GM19324 (cell line): ENCODE measurements at regions not wholly inside any gene's neighbourhood (a gene's known extent, or its start where the extent isn't known, plus 50 kb on each side); places are given as distances from the start of the nearest gene placed in this dataset.
"Not testable (repeated sequence)": the region's sequence is repeated elsewhere in the genome, so short reads cannot be mapped to it uniquely, and the experiment has no call there.

ENCODE experiments used
- ATAC-seq: cut with Tn5 transposase; IDR thresholded peaks from one replicate; pipeline ENCODE4 v1.9.1; 2021; ENCODE audit warnings: mild to moderate bottlenecking, moderate library complexity; ENCODE audit not compliant: unreplicated experiment, low FRiP score

DNA sequence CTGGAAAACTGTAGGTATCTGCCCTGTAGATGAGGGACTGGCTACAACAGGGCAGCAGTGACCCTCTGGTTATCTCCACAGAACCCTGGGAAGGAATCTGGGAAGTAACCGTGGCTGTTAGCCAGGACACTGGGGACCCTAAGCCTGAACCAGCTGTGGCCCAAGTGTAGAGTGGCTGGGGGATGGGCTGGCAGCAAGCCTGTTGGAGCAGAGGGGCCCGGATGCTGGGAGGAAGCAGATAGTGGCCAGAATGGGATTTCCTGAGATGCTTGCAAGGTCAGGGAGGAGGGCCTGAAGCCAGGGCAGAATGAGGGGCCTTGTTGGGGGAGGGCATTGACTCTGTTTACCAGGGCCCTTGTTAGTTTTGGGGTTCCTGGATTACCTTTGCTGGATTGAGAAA, 161.0 kb upstream of the EOLA2 start:
- ATAC-seq: no peak

DNA sequence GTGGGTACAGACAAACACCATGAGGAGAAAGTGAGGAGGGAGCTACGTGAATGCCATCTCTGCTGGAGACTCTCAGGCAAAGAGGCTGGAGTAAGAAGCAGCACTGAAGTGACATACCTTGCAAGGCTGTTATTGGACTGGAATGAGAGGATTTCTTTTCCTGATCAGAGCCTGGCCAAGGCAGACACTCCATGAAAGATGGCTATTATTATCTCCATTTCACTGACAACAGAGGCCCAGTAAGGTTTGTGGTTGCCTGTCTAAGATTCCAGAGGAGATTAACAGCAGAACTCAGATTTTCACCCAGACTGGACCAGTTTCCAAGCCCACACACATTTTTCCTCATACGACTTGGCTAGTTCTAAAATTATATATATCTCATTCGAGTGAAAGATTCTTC, 162.0 kb upstream of the EOLA2 start:
- ATAC-seq: no peak

- no peak for ATAC-seq
These were observed 180.2 kb upstream of the EOLA2 start for GRCh38 chrX:150118476-150118875.

DNA sequence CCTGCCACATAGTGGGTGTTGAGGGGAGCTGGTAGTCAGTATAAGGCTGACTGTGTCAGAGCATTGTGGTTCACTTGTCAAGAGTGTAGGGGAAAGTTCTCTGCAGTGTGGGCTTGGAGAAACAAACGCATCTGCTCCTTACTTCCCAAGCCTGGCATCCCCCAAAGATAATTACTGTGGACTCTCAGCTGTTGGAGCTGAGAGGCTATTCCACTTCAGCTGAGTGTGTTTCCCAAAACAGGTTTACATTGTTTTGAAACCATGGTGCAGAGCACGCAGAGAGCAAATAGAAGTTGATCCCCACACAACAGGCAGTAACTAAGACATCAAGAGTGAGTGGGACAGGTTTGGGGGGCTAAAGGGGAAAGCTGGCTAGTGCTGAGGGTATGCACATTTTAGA, 181.0 kb upstream of the EOLA2 start:
- no peak for ATAC-seq

DNA sequence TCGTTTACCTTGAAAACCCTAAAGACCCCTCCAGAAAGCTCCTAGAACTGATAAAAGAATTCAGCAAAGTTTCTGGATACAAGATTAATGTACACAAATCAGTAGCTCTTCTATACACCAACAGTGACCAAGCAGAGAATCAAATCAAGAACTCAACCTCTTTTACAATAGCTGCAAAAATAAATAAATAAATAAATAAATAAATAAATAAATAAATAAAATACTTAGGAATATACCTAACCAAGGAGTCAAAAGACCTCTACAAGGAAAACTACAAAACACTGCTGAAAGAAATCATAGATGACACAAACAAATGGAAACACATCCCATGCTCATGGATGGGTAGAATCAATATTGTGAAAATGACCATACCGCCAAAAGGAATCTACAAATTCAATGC, 186.8 kb upstream of the EOLA2 start:
- not testable (repeated sequence) for ATAC-seq

GRCh38 chrX:150127216-150127615, 188.9 kb upstream of the EOLA2 start:
- no peak for ATAC-seq

- ATAC-seq: no peak
These were observed 205.6 kb upstream of the EOLA2 start for GRCh38 chrX:150143721-150144440.

DNA sequence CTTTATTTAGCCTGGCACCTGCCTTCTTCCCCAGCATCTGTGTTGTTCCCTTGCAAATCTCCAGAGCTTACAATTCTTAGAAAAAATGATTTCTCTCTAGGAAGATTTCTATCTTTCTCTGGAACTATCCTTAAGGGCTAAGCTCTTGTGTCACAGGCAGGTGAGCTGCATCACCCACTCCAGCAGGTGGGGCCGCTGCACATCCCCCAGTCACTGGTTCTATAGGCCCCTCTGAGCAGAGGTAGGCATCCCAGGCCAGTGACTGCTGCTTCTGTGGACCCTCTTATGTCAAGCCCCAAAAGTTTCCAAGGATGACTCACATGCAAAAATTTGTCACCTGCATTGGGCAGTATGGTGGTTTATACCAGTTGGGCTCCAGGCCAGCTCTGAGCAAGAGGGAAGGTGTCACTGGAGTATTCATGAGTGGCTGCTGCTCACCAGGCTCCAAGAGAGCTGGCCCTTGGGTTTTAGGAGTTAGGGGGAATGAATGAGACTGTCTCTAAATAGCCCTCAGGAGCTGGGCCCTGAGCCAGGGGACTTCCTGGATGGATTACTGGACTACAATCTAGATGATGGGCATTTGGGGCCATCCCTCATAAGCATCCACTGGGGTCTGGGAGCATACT, 208.1 kb upstream of the EOLA2 start:
- no peak for ATAC-seq

- no peak for ATAC-seq
These were observed 210.7 kb upstream of the EOLA2 start for GRCh38 chrX:150148749-150149672.

GRCh38 chrX:150150076-150150779, 211.9 kb upstream of the EOLA2 start:
- ATAC-seq: no peak

DNA sequence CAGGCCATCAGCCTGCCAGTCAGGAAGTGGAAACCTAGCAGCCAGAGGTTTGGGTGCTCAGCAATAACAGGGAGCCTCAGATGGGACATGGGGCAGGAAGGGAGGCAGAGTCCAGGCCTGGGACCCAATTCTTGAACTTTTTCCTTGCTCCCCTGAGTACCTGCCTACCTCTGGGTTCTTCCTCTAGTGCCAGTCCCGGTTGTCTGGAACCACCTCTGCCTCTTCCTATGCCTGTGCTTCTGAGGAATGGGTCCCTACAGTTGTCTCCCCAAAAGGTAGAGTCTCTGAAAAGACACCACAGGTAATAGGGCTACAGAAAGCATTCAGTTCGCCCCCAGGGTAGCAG, 212.4 kb upstream of the MAMLD1 start:
- no peak for ATAC-seq

DNA sequence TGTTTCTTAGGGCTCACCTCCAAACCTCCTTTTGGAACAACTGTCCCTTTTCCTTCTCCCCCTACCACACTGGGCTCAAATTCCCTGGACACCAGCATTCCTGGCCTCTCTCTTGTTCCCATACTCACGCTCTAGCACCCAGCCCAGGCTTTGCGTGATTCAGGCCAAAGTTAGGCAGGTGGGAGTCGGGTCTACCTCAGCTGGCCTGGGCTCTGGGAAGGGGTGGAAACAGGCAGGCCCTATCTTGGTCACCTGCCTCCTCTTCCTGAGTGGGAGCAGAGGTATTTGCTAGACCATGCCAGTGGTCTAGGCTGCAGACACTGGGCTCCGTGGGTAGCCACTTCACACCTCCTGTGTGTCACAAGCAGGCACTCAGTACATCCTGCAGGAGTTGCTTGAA, 211.1 kb upstream of the MAMLD1 start:
- ATAC-seq: no peak

DNA sequence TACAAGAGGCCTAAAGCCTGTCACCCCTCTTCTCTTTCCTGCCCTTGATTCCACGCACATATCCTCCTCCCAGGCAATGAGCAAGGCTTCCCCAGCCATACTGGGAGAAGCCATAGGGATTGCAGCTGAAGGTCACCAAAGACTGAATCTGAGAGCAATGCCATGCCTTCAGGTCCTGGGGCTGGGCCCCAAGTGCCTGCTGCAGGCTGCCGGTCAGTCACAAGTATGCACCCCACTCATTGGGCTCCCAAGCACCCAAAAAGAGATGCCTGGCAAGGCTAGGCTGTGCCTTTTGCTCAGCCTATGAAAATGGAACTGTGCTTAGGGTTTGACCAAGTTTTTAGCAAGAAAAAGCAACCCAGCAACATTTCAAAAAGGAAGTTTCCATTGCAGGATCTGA, 210.6 kb upstream of the MAMLD1 start:
- ATAC-seq: no peak

DNA sequence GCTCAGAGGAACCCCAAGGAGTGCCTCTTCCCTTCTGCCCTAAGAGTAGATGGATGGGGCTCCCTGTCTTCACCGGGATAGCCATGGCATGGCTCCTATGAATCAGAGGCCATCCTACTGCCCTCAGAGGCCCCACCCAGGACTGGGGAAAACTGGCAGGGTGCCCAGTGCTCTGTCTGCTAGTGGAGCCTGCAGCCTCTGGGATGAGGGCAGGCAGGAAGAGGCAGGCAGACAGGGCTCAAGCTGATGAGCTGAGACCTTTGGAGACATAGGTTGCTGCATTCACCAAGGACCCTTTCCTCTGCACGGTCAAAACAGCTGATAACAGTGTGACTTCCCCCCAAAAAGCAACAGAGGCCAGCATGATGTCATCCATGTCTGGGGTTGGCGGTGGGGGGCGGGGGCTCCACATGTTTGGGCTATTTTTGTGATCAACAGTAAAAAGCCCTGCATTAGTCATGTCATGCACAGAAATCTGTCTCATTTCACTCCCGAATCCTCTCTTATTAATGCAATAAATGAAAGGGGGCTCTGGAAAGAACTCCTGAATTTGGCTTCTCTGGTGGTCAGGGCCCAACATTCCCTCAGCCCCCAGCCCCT, 207.6 kb upstream of the MAMLD1 start:
- no peak for ATAC-seq

- no peak for ATAC-seq
These were observed 206.5 kb upstream of the MAMLD1 start for GRCh38 chrX:150156615-150157014.

DNA sequence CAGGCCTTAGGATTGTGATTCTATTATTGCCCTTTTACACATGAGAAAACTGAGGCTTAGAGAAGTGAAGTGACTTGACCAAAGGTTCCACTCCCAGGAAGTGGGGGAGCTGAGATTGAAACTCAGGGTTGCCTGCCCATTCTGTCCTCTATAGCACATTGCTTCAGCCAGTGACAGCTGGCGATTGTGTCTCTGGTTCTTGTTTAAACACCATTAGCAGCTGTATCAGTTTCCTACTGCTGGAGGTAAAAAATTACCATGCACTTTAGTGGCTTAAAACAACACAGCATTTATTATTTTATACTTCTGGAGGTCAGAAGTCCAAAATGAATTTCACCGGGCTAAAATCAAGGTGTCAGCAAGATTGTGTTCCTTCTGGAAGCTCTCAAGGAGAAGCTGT, 205.8 kb upstream of the MAMLD1 start:
- no peak for ATAC-seq

DNA sequence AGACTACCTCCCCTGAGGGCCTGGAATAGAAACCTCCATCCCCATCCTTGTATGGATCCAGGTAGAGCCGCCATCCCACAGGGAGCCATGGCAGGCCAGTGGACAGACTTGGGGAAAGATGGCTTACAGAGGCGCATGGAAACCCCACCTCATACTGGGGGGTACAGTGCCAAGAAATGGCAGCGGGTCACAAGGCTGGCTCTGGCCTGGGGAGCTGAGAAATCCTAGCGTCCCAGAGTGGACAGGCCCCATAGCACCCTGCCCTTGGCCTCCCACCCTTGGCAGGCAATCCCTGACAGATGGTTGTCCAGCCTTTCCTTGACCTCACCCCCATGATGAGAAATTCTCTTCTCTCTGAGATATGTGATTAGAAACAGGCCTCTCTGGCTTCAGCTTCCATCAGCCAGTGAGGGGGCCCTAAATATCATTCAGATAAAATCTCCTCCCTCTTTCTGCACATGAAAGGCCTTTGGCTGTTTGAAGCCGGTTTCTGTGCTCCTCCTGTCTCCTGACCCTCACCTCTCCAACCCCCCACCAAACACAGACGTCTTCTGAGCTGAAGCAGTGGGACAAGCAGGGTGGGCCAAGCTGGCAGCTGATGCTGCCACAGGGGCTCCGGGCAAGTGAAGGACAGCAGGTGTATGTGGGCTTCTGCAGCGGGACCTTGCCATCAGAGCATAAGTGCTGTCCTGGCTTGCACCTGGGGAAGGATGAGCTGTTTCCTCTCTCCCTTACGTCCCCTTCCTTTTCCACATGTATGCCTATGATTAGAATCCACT, 204.4 kb upstream of the MAMLD1 start:
- ATAC-seq: no peak

DNA sequence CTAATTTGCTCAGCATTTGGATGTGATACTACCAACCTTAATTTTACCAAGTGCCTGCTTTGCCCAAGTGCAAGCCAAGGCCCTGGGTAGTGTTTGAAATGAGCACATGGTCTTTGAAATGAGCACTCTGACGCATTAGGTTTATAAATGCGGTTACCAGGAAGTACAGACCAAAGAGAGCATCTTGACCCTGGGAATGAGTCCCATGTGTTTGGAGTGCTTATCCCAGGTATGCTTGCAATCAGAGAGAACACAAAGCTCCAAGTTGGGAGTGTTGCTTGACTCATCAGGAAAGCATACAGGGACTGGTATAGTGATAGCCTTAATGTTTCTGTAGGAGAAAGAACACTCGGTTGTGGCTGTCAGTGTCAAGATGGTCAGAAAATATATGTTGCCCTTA, 203.6 kb upstream of the MAMLD1 start:
- no peak for ATAC-seq

GRCh38 chrX:150160656-150161055, 202.5 kb upstream of the MAMLD1 start:
- ATAC-seq: no peak

- no peak for ATAC-seq
These were observed 201.9 kb upstream of the MAMLD1 start for GRCh38 chrX:150161193-150161592.
